CD8-positive, alpha-beta memory T cell (primary cell): ENCODE measurements at regions not wholly inside any gene's neighbourhood (a gene's known extent, or its start where the extent isn't known, plus 50 kb on each side); places are given as distances from the start of the nearest gene placed in this dataset.

Experiments
- CTCF ChIA-PET: fragments of 350-600 bp; sonication (Branson Sonifier 250); formaldehyde crosslinking; loops from one replicate; lab custom pipeline; 2021; ENCODE audit warnings: antibody characterized with exemption; lab: Charles Lee
- POLR2A ChIA-PET: fragments of 350-600 bp; sonication (Branson Sonifier 250); formaldehyde crosslinking; loops from one replicate; lab custom pipeline; 2021; ENCODE audit warnings: antibody characterized with exemption; lab: Charles Lee
- DNase-seq, 5 donors: peaks; one replicate each; pipeline versions ENCODE4 v3.0.0 to v3.0.0-alpha.2; 2020 to 2022; ENCODE audit warnings: mixed read lengths in 1 of 5
- H3K27ac ChIP-seq: one replicate; pipeline ENCODE4 v1.7.0; 2013; ENCODE audit warnings: low read depth, mild to moderate bottlenecking, low read length, moderate library complexity
- H3K27me3 ChIP-seq: 2 replicates; pipeline ENCODE4 v1.7.0; 2013; ENCODE audit warnings: low read length, mild to moderate bottlenecking; ENCODE audit not compliant: insufficient read depth, poor library complexity, severe bottlenecking
- H3K36me3 ChIP-seq: 2 replicates; pipeline ENCODE4 v1.7.0; 2013; ENCODE audit warnings: mild to moderate bottlenecking, low read length, moderate library complexity; ENCODE audit not compliant: insufficient read depth
- H3K4me1 ChIP-seq: 2 replicates; pipeline ENCODE4 v1.7.0; 2013; ENCODE audit warnings: mild to moderate bottlenecking, low read length, moderate library complexity; ENCODE audit not compliant: insufficient read depth
- H3K4me3 ChIP-seq: 2 replicates; pipeline ENCODE4 v1.7.0; 2013; ENCODE audit warnings: mild to moderate bottlenecking, low read length
- H3K9me3 ChIP-seq: 2 replicates; pipeline ENCODE4 v1.7.0; 2013; ENCODE audit warnings: mild to moderate bottlenecking, low read length
- H3K27ac Mint-ChIP-seq, 8 donors: one replicate each; pipeline ENCODE4 v1.8.0; 2020 to 2021; ENCODE audit warnings: mixed read lengths in 8 of 8, mild to moderate bottlenecking in 6 of 8, inconsistent platforms in 3 of 8, moderate library complexity in 3 of 8
- H3K27me3 Mint-ChIP-seq, 2 donors: one replicate each; pipeline ENCODE4 v1.8.0; 2020 to 2021; ENCODE audit warnings: mixed read lengths in 2 of 2, mild to moderate bottlenecking in 1 of 2, moderate library complexity in 1 of 2
- H3K36me3 Mint-ChIP-seq, 3 donors: one replicate each; pipeline ENCODE4 v1.8.0; 2020 to 2021; ENCODE audit warnings: mixed read lengths in 3 of 3, inconsistent platforms in 1 of 3, mild to moderate bottlenecking in 1 of 3
- H3K4me1 Mint-ChIP-seq, 3 donors: one replicate each; pipeline ENCODE4 v1.8.0; 2020 to 2021; ENCODE audit warnings: mixed read lengths in 3 of 3, inconsistent platforms in 1 of 3, mild to moderate bottlenecking in 1 of 3
- H3K4me3 Mint-ChIP-seq, 7 donors: one replicate each; pipeline ENCODE4 v1.8.0; 2020 to 2021; ENCODE audit warnings: mixed read lengths in 7 of 7, mild to moderate bottlenecking in 6 of 7, moderate library complexity in 4 of 7, inconsistent platforms in 2 of 7
- H3K9me3 Mint-ChIP-seq, 5 donors: one replicate each; pipeline ENCODE4 v1.8.0; 2020 to 2022; ENCODE audit warnings: mixed read lengths in 5 of 5, mild to moderate bottlenecking in 3 of 5, moderate library complexity in 2 of 5, inconsistent platforms in 1 of 5

GRCh38 chr14:84442521-84442920, 1087.4 kb upstream of the FLRT2 start:
- no peaks in the 10 kb centered on the region for H3K27me3 Mint-ChIP-seq
- Histone ChIP-seq H3K4me1 (no peaks in the 10 kb centered on the region), H3K9me3 (no peaks in the 10 kb centered on the region), H3K27me3 (no peaks in the 10 kb centered on the region), H3K36me3 (no peaks in the 10 kb centered on the region), H3K4me3 (no peak overlapping the region), H3K27ac (no peak overlapping the region)
- H3K4me3 Mint-ChIP-seq, result no peak overlapping the region
- ChIA-PET POLR2A (no interaction called here), CTCF (no interaction called here)
- H3K9me3 Mint-ChIP-seq, result peaks cover 4 to 14% (median 7%) of the 10 kb centered on the region in 5 donors
- no peaks in the 10 kb centered on the region for H3K36me3 Mint-ChIP-seq
- H3K4me1 Mint-ChIP-seq, result no peaks in the 10 kb centered on the region
- DNase-seq, result no peak
- H3K27ac Mint-ChIP-seq, result no peak overlapping the region

- Mint-ChIP-seq H3K4me1 (no peaks in the 10 kb centered on the region), H3K4me3 (no peak overlapping the region), H3K9me3 (peaks cover 1 to 10% (median 4%) of the 10 kb centered on the region in 5 donors), H3K27me3 (no peaks in the 10 kb centered on the region), H3K27ac (no peak overlapping the region), H3K36me3 (no peaks in the 10 kb centered on the region)
- Histone ChIP-seq H3K4me1 (no peaks in the 10 kb centered on the region), H3K4me3 (no peak overlapping the region), H3K36me3 (no peaks in the 10 kb centered on the region), H3K9me3 (no peaks in the 10 kb centered on the region), H3K27me3 (no peaks in the 10 kb centered on the region), H3K27ac (no peak overlapping the region)
- ChIA-PET CTCF (no interaction called here), POLR2A (no interaction called here)
- no peak for DNase-seq
Measured at GRCh38 chr14:84445486-84445885, 1084.5 kb upstream of the FLRT2 start.

GRCh38 chr14:84446250-84446649, 1083.7 kb upstream of the FLRT2 start:
- no peak overlapping the region for H3K27ac Mint-ChIP-seq
- H3K9me3 Mint-ChIP-seq, result peaks cover 4 to 13% (median 4%) of the 10 kb centered on the region in 5 donors
- no peaks in the 10 kb centered on the region for H3K27me3 Mint-ChIP-seq
- H3K4me1 Mint-ChIP-seq, result no peaks in the 10 kb centered on the region
- Histone ChIP-seq H3K9me3 (no peaks in the 10 kb centered on the region), H3K27ac (no peak overlapping the region), H3K36me3 (no peaks in the 10 kb centered on the region), H3K4me1 (no peaks in the 10 kb centered on the region), H3K27me3 (no peaks in the 10 kb centered on the region), H3K4me3 (no peak overlapping the region)
- H3K36me3 Mint-ChIP-seq, result no peaks in the 10 kb centered on the region
- ChIA-PET POLR2A (no interaction called here), CTCF (no interaction called here)
- H3K4me3 Mint-ChIP-seq, result no peak overlapping the region
- no peak for DNase-seq

- Histone ChIP-seq H3K27me3 (no peaks in the 10 kb centered on the region), H3K4me1 (no peaks in the 10 kb centered on the region), H3K4me3 (no peak overlapping the region), H3K9me3 (no peaks in the 10 kb centered on the region), H3K27ac (no peak overlapping the region), H3K36me3 (no peaks in the 10 kb centered on the region)
- Mint-ChIP-seq H3K4me1 (no peaks in the 10 kb centered on the region), H3K27ac (no peak overlapping the region), H3K27me3 (no peaks in the 10 kb centered on the region), H3K9me3 (peaks cover 2 to 41% (median 9%) of the 10 kb centered on the region in 5 donors), H3K36me3 (no peaks in the 10 kb centered on the region), H3K4me3 (no peak overlapping the region)
- DNase-seq, result no peak
- CTCF ChIA-PET, result no interaction called here
- POLR2A ChIA-PET, result no interaction called here
Measured at GRCh38 chr14:84453307-84453950, 1076.5 kb upstream of the FLRT2 start.

GRCh38 chr14:84454114-84454513, 1075.8 kb upstream of the FLRT2 start:
- H3K27ac Mint-ChIP-seq, result no peak overlapping the region
- H3K9me3 Mint-ChIP-seq, result peaks cover 2 to 41% (median 9%) of the 10 kb centered on the region in 5 donors
- ChIA-PET POLR2A (no interaction called here), CTCF (no interaction called here)
- no peaks in the 10 kb centered on the region for H3K4me1 ChIP-seq
- no peaks in the 10 kb centered on the region for H3K36me3 ChIP-seq
- no peaks in the 10 kb centered on the region for H3K9me3 ChIP-seq
- H3K4me3 ChIP-seq, result no peak overlapping the region
- no peaks in the 10 kb centered on the region for H3K27me3 Mint-ChIP-seq
- no peaks in the 10 kb centered on the region for H3K36me3 Mint-ChIP-seq
- H3K4me3 Mint-ChIP-seq, result no peak overlapping the region
- no peak overlapping the region for H3K27ac ChIP-seq
- no peaks in the 10 kb centered on the region for H3K4me1 Mint-ChIP-seq
- no peaks in the 10 kb centered on the region for H3K27me3 ChIP-seq
- DNase-seq, result no peak

GRCh38 chr14:84456946-84457345, 1073.0 kb upstream of the FLRT2 start:
- peaks cover 2 to 43% (median 8%) of the 10 kb centered on the region in 5 donors for H3K9me3 Mint-ChIP-seq
- H3K4me3 ChIP-seq, result no peak overlapping the region
- no peak overlapping the region for H3K27ac Mint-ChIP-seq
- H3K27ac ChIP-seq, result no peak overlapping the region
- H3K36me3 Mint-ChIP-seq, result no peaks in the 10 kb centered on the region
- H3K9me3 ChIP-seq, result no peaks in the 10 kb centered on the region
- no peaks in the 10 kb centered on the region for H3K4me1 Mint-ChIP-seq
- ChIA-PET POLR2A (no interaction called here), CTCF (no interaction called here)
- H3K27me3 Mint-ChIP-seq, result no peaks in the 10 kb centered on the region
- no peaks in the 10 kb centered on the region for H3K36me3 ChIP-seq
- H3K4me3 Mint-ChIP-seq, result no peak overlapping the region
- DNase-seq, result no peak
- no peaks in the 10 kb centered on the region for H3K27me3 ChIP-seq
- H3K4me1 ChIP-seq, result no peaks in the 10 kb centered on the region

- CTCF ChIA-PET, result no interaction called here
- Mint-ChIP-seq H3K27ac (no peak overlapping the region), H3K36me3 (no peaks in the 10 kb centered on the region), H3K4me3 (no peak overlapping the region), H3K27me3 (no peaks in the 10 kb centered on the region), H3K9me3 (peaks cover 0 to 37% (median 9%) of the 10 kb centered on the region in 5 donors), H3K4me1 (no peaks in the 10 kb centered on the region)
- POLR2A ChIA-PET, result no interaction called here
- Histone ChIP-seq H3K9me3 (no peaks in the 10 kb centered on the region), H3K4me1 (no peaks in the 10 kb centered on the region), H3K36me3 (no peaks in the 10 kb centered on the region), H3K27me3 (no peaks in the 10 kb centered on the region), H3K27ac (no peak overlapping the region), H3K4me3 (no peak overlapping the region)
- DNase-seq, result no peak
Measured at GRCh38 chr14:84458881-84459280, 1071.1 kb upstream of the FLRT2 start.

- H3K27ac ChIP-seq, result no peak overlapping the region
- CTCF ChIA-PET, result no interaction called here
- no peaks in the 10 kb centered on the region for H3K27me3 Mint-ChIP-seq
- H3K36me3 Mint-ChIP-seq, result no peaks in the 10 kb centered on the region
- no peak for DNase-seq
- no peak overlapping the region for H3K4me3 Mint-ChIP-seq
- no peaks in the 10 kb centered on the region for H3K9me3 ChIP-seq
- no peak overlapping the region for H3K4me3 ChIP-seq
- H3K9me3 Mint-ChIP-seq, result peaks cover 2 to 22% (median 11%) of the 10 kb centered on the region in 5 donors
- H3K4me1 ChIP-seq, result no peaks in the 10 kb centered on the region
- POLR2A ChIA-PET, result no interaction called here
- H3K36me3 ChIP-seq, result no peaks in the 10 kb centered on the region
- no peaks in the 10 kb centered on the region for H3K4me1 Mint-ChIP-seq
- no peaks in the 10 kb centered on the region for H3K27me3 ChIP-seq
- no peak overlapping the region for H3K27ac Mint-ChIP-seq
Measured at GRCh38 chr14:84465880-84466279, 1064.1 kb upstream of the FLRT2 start.
